SIG-M5 (cell line): ENCODE measurements at regions not wholly inside any gene's neighbourhood (a gene's known extent, or its start where the extent isn't known, plus 50 kb on each side); places are given as distances from the start of the nearest gene placed in this dataset.

Source experiments
- DNase-seq: peaks from one replicate; lab custom pipeline; 2025; lab: John Stamatoyannopoulos, UW

GRCh38 chr7:118026791-118027190 lies 153.6 kb upstream of the CTTNBP2 start:
- no peak for DNase-seq

- no peak for DNase-seq
Observed at GRCh38 chr7:118028226-118028625, 155.0 kb upstream of the CTTNBP2 start.

GRCh38 chr7:118029826-118030422 lies 154.0 kb upstream of the LSM8 start:
- DNase-seq, result no peak

GRCh38 chr7:118033273-118033672 lies 150.7 kb upstream of the LSM8 start:
- no peak for DNase-seq

- no peak for DNase-seq
Observed at GRCh38 chr7:118039963-118040489, 143.9 kb upstream of the LSM8 start.

GRCh38 chr7:118040562-118040961 lies 143.4 kb upstream of the LSM8 start:
- DNase-seq, result no peak

- no peak for DNase-seq
Observed at GRCh38 chr7:118041251-118041878, 142.6 kb upstream of the LSM8 start.

DNA sequence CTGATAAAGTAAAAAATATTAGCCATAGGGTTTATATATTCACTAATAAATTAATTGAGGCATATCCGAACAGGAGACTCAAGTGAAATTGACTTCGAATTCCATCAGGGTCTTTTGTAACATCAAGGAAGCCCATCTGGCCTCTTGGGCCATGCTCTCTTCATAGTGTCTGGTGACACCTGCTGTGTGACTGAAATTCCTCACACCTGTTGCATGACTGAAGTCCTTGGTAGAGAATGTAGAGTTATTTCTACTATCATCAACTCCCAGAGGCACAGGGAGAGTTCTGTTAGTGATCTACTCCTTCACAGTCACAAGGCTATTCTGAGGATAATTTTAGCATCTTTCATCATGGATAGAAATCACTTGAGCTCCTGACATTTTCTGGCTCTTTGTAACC lies 138.3 kb upstream of the LSM8 start:
- DNase-seq, result no peak

- DNase-seq, result no peak
Observed at GRCh38 chr7:118046086-118046485, 137.9 kb upstream of the LSM8 start.

DNA sequence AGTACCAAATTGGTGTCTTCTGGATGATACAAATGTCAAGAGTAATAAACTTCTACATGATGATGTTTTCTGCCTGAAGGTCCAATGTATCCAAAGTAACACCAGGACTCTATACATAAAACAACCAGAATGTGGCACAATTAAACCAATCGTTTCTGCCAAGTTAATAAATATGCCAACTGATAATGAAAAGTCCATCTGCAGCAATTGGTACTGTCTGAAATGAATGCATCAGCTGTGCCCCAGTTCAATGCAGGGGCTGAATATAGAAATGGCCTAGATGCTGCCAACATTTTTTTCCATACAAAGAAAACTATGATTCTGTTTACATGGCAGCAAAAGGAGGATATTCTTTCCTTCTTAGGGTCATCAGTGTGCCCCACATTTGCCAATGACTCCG lies 137.2 kb upstream of the LSM8 start:
- no peak for DNase-seq

- DNase-seq, result no peak
Observed at GRCh38 chr7:118052336-118052735, 131.6 kb upstream of the LSM8 start.

DNA sequence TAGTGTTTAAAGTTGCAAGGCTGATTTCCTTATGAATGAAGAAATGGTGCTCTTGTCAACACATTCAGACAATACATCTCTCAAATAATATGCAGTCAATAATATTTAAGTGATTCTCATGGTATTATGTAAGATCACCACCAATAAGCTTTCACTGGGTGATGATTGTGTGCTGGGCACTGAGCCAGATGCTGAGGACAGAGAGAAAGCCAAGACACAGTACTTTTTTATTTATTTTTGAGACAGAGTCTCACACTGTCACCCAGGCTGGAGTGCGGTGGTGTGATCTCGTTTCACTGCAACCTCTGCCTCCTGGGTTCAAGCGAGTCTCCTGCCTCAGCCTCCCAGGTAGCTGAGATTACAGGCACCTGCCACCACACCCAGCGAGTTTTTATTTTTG lies 130.6 kb upstream of the LSM8 start:
- DNase-seq, result no peak

GRCh38 chr7:118054529-118054928 lies 129.4 kb upstream of the LSM8 start:
- no peak for DNase-seq

DNA sequence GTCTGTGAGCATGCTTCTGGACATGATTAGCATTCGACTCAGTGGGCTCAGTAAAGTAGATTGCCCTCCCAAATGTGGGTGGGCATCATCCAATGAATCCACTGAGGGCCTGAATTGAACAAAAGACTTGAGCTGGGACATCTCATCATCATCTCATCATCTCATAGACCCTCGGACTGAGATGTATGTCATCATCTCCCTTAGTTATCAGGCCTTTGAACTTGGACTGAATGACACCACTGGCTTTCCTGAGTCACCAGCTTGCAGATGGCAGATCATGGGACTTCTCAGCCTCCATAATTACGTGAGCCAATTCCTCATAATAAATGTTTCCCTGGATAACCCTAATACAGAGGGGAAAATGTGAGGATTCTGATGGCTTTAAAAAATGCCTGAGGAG lies 128.3 kb upstream of the LSM8 start:
- DNase-seq, result no peak

- DNase-seq, result no peak
Observed at GRCh38 chr7:118057404-118057803, 126.6 kb upstream of the LSM8 start.

DNA sequence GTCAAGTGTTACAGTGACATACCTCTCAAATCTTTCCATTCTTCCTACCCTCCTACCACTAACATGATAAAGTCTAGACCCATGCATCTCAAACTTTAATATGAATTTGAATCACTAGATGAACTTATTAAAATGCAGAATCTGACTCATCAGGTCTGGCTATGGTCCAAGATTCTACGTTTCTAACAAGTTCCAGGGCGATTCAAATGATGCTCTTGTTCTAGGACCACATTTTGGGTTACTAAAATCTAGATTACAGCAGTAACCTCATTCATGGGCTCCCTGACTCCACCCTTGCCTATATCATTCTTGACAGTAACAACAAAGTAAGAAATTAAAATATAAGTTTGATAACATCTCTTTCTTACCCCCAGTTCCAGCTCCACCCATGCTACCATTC lies 124.8 kb upstream of the LSM8 start:
- no peak for DNase-seq

- no peak for DNase-seq
Observed at GRCh38 chr7:118060692-118061091, 123.3 kb upstream of the LSM8 start.

DNA sequence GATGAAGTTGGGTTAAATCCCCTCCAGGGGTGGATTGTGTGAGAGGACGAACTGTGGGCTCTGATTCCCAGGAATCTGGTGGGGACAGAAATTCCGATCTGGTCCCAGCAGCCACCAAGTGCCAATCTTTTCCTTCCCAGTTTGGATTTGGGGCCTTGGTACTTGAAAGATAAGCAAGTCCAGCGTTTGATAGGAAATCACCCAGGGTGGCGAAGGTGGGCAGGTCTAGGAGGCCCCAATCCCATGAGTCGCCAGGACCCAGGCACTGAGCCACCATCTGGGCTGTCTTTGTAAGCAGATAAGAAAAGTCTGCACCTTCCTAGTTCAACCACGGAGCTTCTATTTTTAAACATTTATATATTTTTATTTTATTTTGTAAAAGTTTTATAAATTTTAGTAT lies 122.6 kb upstream of the LSM8 start:
- no peak for DNase-seq

GRCh38 chr7:118072893-118073674 lies 110.9 kb upstream of the LSM8 start:
- DNase-seq, result no peak

GRCh38 chr7:118075936-118076335 lies 108.0 kb upstream of the LSM8 start:
- no peak for DNase-seq

DNA sequence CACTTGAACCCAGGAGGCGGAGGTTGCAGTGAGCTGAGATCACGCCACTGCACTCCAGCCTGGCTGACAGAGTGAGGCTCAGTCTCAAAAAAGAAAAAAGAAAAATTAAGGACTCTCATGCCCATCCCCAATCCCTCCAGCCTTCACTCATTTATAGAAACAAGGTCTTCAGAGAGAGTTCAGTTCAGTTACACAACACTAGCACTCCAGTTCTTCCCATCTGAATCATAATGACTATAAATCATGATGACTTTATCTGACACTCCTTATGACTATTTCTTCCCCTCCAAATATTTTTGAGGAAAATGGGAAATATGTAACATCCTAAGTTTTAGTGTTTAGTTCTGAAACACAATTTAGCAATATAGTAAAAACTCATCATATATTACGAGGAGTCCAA lies 107.4 kb upstream of the LSM8 start:
- no peak for DNase-seq

DNA sequence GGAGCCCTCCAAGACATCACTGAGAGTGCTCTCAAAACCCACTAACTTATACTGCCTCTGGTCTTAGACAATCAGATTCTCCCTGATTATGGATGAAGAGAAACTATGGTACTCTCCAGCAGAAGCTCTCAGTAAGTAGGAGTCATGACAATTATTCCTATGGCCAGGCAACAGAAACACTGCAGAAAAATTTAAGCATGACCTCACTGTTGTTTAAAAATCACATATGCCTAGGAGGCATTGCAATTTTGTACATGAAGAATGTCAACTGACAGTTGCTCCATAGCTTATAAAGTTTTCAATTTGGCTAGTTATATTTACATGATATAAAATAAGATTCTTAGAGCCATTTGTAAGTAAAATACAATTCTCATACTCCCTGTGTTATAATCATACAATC lies 105.9 kb upstream of the LSM8 start:
- no peak for DNase-seq

GRCh38 chr7:118079369-118079768 lies 104.6 kb upstream of the LSM8 start:
- no peak for DNase-seq
